ENCODE measurements at regions not wholly inside any gene's neighbourhood (a gene's known extent, or its start where the extent isn't known, plus 50 kb on each side); places are given as distances from the start of the nearest gene placed in this dataset.
"Not testable (repeated sequence)": the region's sequence is repeated elsewhere in the genome, so short reads cannot be mapped to it uniquely, and the experiment has no call there.

- H3K9me3 ChIP-seq (ENCODE audit: control insufficient read depth in 3 of 3, low read length in 3 of 3): no peaks in the 10 kb centered on the region
- no peak overlapping the region for H3K27ac ChIP-seq (ENCODE audit: low read depth, low read length)
- no peaks in the 10 kb centered on the region for H3K4me1 ChIP-seq (ENCODE audit: control insufficient read depth in 3 of 3, insufficient read depth in 3 of 3, low read length in 3 of 3)
- H3K9ac ChIP-seq (ENCODE audit: low read depth in 1 of 3, low read length in 3 of 3): no peak overlapping the region
- H3K27me3 ChIP-seq (ENCODE audit: control insufficient read depth in 3 of 3, insufficient read depth in 3 of 3, low read length in 3 of 3): no peaks in the 10 kb centered on the region
- no peaks in the 10 kb centered on the region for H3K36me3 ChIP-seq (ENCODE audit: control insufficient read depth in 3 of 3, insufficient read depth in 3 of 3, low read length in 3 of 3)
- H3K4me3 ChIP-seq (ENCODE audit: low read length in 3 of 3): no peak overlapping the region
Observed at GRCh38 chr5:101637599-101637998, 658.5 kb downstream of the SLCO4C1 start.

GRCh38 chr5:101627770-101628169 lies 668.3 kb downstream of the SLCO4C1 start:
- H3K27me3 ChIP-seq (ENCODE audit: control insufficient read depth in 3 of 3, insufficient read depth in 3 of 3, low read length in 3 of 3); H3K9ac ChIP-seq (ENCODE audit: low read depth in 1 of 3, low read length in 3 of 3); H3K9me3 ChIP-seq (ENCODE audit: control insufficient read depth in 3 of 3, low read length in 3 of 3); H3K36me3 ChIP-seq (ENCODE audit: control insufficient read depth in 3 of 3, insufficient read depth in 3 of 3, low read length in 3 of 3); H3K27ac ChIP-seq (ENCODE audit: low read depth, low read length); H3K4me1 ChIP-seq (ENCODE audit: control insufficient read depth in 3 of 3, insufficient read depth in 3 of 3, low read length in 3 of 3); H3K4me3 ChIP-seq (ENCODE audit: low read length in 3 of 3): not testable (repeated sequence)

GRCh38 chr5:101626572-101626971 lies 669.5 kb downstream of the SLCO4C1 start:
- Histone ChIP-seq H3K9me3 (ENCODE audit: control insufficient read depth in 3 of 3, low read length in 3 of 3) (no peaks in the 10 kb centered on the region), H3K27me3 (ENCODE audit: control insufficient read depth in 3 of 3, insufficient read depth in 3 of 3, low read length in 3 of 3) (no peaks in the 10 kb centered on the region), H3K4me3 (ENCODE audit: low read length in 3 of 3) (no peak overlapping the region), H3K9ac (ENCODE audit: low read depth in 1 of 3, low read length in 3 of 3) (no peak overlapping the region), H3K4me1 (ENCODE audit: control insufficient read depth in 3 of 3, insufficient read depth in 3 of 3, low read length in 3 of 3) (no peaks in the 10 kb centered on the region), H3K27ac (ENCODE audit: low read depth, low read length) (no peak overlapping the region), H3K36me3 (ENCODE audit: control insufficient read depth in 3 of 3, insufficient read depth in 3 of 3, low read length in 3 of 3) (no peaks in the 10 kb centered on the region)

DNA sequence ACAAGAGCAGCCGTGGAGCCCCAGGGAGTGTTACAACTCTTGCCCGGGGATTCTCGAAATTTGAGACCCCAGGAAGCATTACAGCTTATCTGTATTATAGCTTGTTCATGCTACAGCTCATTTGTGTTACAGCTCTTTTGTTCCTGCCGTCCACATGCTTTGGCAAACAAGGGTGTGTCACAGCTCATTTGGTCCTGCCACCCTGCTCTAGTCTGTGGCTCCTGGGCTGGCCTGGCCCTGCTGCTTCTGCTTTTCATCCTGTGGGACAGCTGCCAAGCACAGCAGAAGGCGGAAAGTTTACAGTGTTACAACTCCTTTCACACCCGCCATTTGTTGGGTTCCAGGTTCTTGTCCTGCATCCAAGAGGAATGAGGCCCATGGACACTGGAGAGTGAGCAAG lies 685.0 kb downstream of the SLCO4C1 start:
- no peak overlapping the region for H3K27ac ChIP-seq (ENCODE audit: low read depth, low read length)
- no peaks in the 10 kb centered on the region for H3K27me3 ChIP-seq (ENCODE audit: control insufficient read depth in 3 of 3, insufficient read depth in 3 of 3, low read length in 3 of 3)
- H3K4me1 ChIP-seq (ENCODE audit: control insufficient read depth in 3 of 3, insufficient read depth in 3 of 3, low read length in 3 of 3): no peaks in the 10 kb centered on the region
- no peaks in the 10 kb centered on the region for H3K36me3 ChIP-seq (ENCODE audit: control insufficient read depth in 3 of 3, insufficient read depth in 3 of 3, low read length in 3 of 3)
- no peak overlapping the region for H3K4me3 ChIP-seq (ENCODE audit: low read length in 3 of 3)
- no peak overlapping the region for H3K9ac ChIP-seq (ENCODE audit: low read depth in 1 of 3, low read length in 3 of 3)
- no peaks in the 10 kb centered on the region for H3K9me3 ChIP-seq (ENCODE audit: control insufficient read depth in 3 of 3, low read length in 3 of 3)

DNA sequence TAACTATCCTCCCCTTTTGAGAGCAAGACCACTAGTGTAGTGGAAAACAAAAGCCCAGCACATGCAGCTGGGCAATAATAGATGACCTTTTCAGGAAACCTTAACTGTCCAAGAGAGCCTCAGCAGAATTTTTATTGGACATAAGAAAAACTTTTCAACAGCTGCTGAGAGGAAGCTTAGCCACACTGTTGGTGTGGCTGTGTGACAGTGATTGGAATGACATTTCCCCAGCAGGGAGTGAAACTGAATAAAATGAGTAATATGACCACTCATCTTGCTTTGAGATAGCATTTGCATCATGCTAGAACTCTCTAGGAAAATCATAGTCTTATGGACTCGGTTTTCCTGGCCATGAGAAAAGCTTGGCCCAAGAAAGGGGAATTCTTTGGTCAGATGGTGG lies 687.8 kb downstream of the SLCO4C1 start:
- no peaks in the 10 kb centered on the region for H3K27me3 ChIP-seq (ENCODE audit: control insufficient read depth in 3 of 3, insufficient read depth in 3 of 3, low read length in 3 of 3)
- H3K9me3 ChIP-seq (ENCODE audit: control insufficient read depth in 3 of 3, low read length in 3 of 3): no peaks in the 10 kb centered on the region
- H3K4me1 ChIP-seq (ENCODE audit: control insufficient read depth in 3 of 3, insufficient read depth in 3 of 3, low read length in 3 of 3): no peaks in the 10 kb centered on the region
- H3K9ac ChIP-seq (ENCODE audit: low read depth in 1 of 3, low read length in 3 of 3): no peak overlapping the region
- H3K36me3 ChIP-seq (ENCODE audit: control insufficient read depth in 3 of 3, insufficient read depth in 3 of 3, low read length in 3 of 3): no peaks in the 10 kb centered on the region
- H3K4me3 ChIP-seq (ENCODE audit: low read length in 3 of 3): no peak overlapping the region
- no peak overlapping the region for H3K27ac ChIP-seq (ENCODE audit: low read depth, low read length)

DNA sequence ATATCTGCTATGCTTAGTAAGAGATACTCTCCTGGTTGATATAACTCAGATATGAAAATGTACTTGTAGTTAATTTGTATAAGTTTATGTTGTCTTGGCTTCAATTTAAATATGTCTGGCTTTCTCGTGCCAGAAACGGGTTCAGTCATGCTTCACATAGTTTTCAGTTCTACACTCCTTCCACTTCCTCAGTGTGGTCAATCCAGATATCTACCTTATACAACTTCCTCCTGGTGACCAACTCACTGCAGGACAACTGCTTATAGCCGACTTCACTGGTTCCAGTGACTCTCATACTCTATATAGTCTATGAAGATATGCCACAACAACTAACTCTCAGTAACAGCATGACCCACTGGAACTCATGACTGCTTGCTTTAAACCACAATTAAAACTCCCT lies 690.4 kb downstream of the SLCO4C1 start:
- H3K27me3 ChIP-seq (ENCODE audit: control insufficient read depth in 3 of 3, insufficient read depth in 3 of 3, low read length in 3 of 3): no peaks in the 10 kb centered on the region
- H3K9me3 ChIP-seq (ENCODE audit: control insufficient read depth in 3 of 3, low read length in 3 of 3): no peaks in the 10 kb centered on the region
- no peaks in the 10 kb centered on the region for H3K36me3 ChIP-seq (ENCODE audit: control insufficient read depth in 3 of 3, insufficient read depth in 3 of 3, low read length in 3 of 3)
- H3K4me3 ChIP-seq (ENCODE audit: low read length in 3 of 3): no peak overlapping the region
- H3K4me1 ChIP-seq (ENCODE audit: control insufficient read depth in 3 of 3, insufficient read depth in 3 of 3, low read length in 3 of 3): no peaks in the 10 kb centered on the region
- no peak overlapping the region for H3K9ac ChIP-seq (ENCODE audit: low read depth in 1 of 3, low read length in 3 of 3)
- H3K27ac ChIP-seq (ENCODE audit: low read depth, low read length): no peak overlapping the region

DNA sequence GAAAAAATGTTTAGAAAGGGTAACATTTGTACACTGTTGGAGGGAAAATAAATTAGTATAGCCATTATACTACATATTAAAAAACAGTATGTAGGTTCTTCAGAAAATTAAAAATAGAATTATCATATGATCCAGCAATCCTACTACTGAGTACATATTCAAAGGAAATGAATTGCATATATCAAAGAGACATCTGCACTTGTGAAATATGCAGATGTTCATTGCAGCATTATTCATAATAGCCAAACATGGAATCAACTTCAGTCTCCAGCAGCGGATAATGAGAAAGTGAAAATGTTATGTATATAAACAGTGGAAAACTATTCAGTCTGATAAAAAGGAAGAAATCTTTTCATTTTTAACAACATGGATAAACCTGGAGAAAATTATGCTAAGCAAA lies 695.5 kb downstream of the SLCO4C1 start:
- Histone ChIP-seq H3K9me3 (ENCODE audit: control insufficient read depth in 3 of 3, low read length in 3 of 3) (no peaks in the 10 kb centered on the region), H3K36me3 (ENCODE audit: control insufficient read depth in 3 of 3, insufficient read depth in 3 of 3, low read length in 3 of 3) (no peaks in the 10 kb centered on the region), H3K9ac (ENCODE audit: low read depth in 1 of 3, low read length in 3 of 3) (no peak overlapping the region), H3K4me3 (ENCODE audit: low read length in 3 of 3) (no peak overlapping the region), H3K4me1 (ENCODE audit: control insufficient read depth in 3 of 3, insufficient read depth in 3 of 3, low read length in 3 of 3) (no peaks in the 10 kb centered on the region), H3K27me3 (ENCODE audit: control insufficient read depth in 3 of 3, insufficient read depth in 3 of 3, low read length in 3 of 3) (no peaks in the 10 kb centered on the region), H3K27ac (ENCODE audit: low read depth, low read length) (no peak overlapping the region)

GRCh38 chr5:101590384-101590783 lies 687.3 kb upstream of the ST8SIA4 start:
- Histone ChIP-seq H3K27me3 (ENCODE audit: control insufficient read depth in 3 of 3, insufficient read depth in 3 of 3, low read length in 3 of 3) (no peaks in the 10 kb centered on the region), H3K4me3 (ENCODE audit: low read length in 3 of 3) (no peak overlapping the region), H3K27ac (ENCODE audit: low read depth, low read length) (no peak overlapping the region), H3K9ac (ENCODE audit: low read depth in 1 of 3, low read length in 3 of 3) (no peak overlapping the region), H3K36me3 (ENCODE audit: control insufficient read depth in 3 of 3, insufficient read depth in 3 of 3, low read length in 3 of 3) (no peaks in the 10 kb centered on the region), H3K9me3 (ENCODE audit: control insufficient read depth in 3 of 3, low read length in 3 of 3) (peaks cover 2 to 3% (median 2%) of the 10 kb centered on the region in 3 donors), H3K4me1 (ENCODE audit: control insufficient read depth in 3 of 3, insufficient read depth in 3 of 3, low read length in 3 of 3) (no peaks in the 10 kb centered on the region)

DNA sequence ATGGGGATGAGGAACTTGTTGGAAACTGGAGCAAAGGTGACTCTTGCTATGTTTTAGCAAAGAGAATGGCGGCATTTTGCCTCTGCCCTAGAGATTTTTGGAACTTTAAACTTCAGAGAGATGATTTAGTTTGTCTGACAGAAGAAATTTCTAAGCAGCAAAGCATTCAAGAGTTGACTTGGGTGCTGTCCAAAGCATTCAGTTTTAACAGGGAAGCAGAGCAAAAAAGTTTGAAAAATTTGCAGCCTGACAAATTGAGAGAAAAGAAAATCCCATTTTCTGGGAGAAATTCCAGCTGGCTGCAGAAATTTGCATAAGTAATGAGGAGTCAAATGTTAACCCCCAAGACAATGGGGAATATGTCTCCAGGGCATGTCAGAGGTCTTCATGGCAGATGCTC lies 682.3 kb upstream of the ST8SIA4 start:
- Histone ChIP-seq H3K4me1 (ENCODE audit: control insufficient read depth in 3 of 3, insufficient read depth in 3 of 3, low read length in 3 of 3) (no peaks in the 10 kb centered on the region), H3K27me3 (ENCODE audit: control insufficient read depth in 3 of 3, insufficient read depth in 3 of 3, low read length in 3 of 3) (no peaks in the 10 kb centered on the region), H3K27ac (ENCODE audit: low read depth, low read length) (no peak overlapping the region), H3K4me3 (ENCODE audit: low read length in 3 of 3) (no peak overlapping the region), H3K9ac (ENCODE audit: low read depth in 1 of 3, low read length in 3 of 3) (no peak overlapping the region), H3K9me3 (ENCODE audit: control insufficient read depth in 3 of 3, low read length in 3 of 3) (no peaks in the 10 kb centered on the region), H3K36me3 (ENCODE audit: control insufficient read depth in 3 of 3, insufficient read depth in 3 of 3, low read length in 3 of 3) (no peaks in the 10 kb centered on the region)

DNA sequence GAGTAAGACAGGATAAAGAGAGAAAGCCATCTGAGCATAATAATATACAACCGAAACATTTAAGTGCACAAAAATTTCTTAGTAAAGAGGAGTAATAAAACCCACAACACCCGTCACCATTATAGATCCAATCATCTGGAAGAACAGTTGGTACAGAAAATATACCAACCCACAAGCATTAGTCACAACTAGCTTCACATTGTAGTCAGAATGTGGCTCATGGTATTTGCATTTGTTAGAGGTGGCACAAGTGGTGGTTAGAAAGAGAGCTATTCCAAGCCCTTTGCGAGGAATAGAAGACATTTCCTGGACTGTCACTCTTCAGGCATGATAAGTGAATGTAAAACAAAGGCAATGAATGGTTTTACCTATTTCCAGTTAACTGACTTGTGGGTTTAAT lies 677.5 kb upstream of the ST8SIA4 start:
- Histone ChIP-seq H3K27ac (ENCODE audit: low read depth, low read length) (no peak overlapping the region), H3K9me3 (ENCODE audit: control insufficient read depth in 3 of 3, low read length in 3 of 3) (no peaks in the 10 kb centered on the region), H3K27me3 (ENCODE audit: control insufficient read depth in 3 of 3, insufficient read depth in 3 of 3, low read length in 3 of 3) (no peaks in the 10 kb centered on the region), H3K9ac (ENCODE audit: low read depth in 1 of 3, low read length in 3 of 3) (no peak overlapping the region), H3K36me3 (ENCODE audit: control insufficient read depth in 3 of 3, insufficient read depth in 3 of 3, low read length in 3 of 3) (no peaks in the 10 kb centered on the region), H3K4me1 (ENCODE audit: control insufficient read depth in 3 of 3, insufficient read depth in 3 of 3, low read length in 3 of 3) (no peaks in the 10 kb centered on the region), H3K4me3 (ENCODE audit: low read length in 3 of 3) (no peak overlapping the region)

- H3K4me3 ChIP-seq (ENCODE audit: low read length in 3 of 3): no peak overlapping the region
- H3K9me3 ChIP-seq (ENCODE audit: control insufficient read depth in 3 of 3, low read length in 3 of 3): no peaks in the 10 kb centered on the region
- H3K36me3 ChIP-seq (ENCODE audit: control insufficient read depth in 3 of 3, insufficient read depth in 3 of 3, low read length in 3 of 3): no peaks in the 10 kb centered on the region
- no peaks in the 10 kb centered on the region for H3K27me3 ChIP-seq (ENCODE audit: control insufficient read depth in 3 of 3, insufficient read depth in 3 of 3, low read length in 3 of 3)
- no peak overlapping the region for H3K9ac ChIP-seq (ENCODE audit: low read depth in 1 of 3, low read length in 3 of 3)
- no peak overlapping the region for H3K27ac ChIP-seq (ENCODE audit: low read depth, low read length)
- H3K4me1 ChIP-seq (ENCODE audit: control insufficient read depth in 3 of 3, insufficient read depth in 3 of 3, low read length in 3 of 3): no peaks in the 10 kb centered on the region
Observed at GRCh38 chr5:101574017-101574416, 670.9 kb upstream of the ST8SIA4 start.
